NCI-H748 treated with DMSO at 0.1 percent for 48 hours (cell line): ENCODE measurements at regions not wholly inside any gene's neighbourhood (a gene's known extent, or its start where the extent isn't known, plus 50 kb on each side); places are given as distances from the start of the nearest gene placed in this dataset.
"Not testable (repeated sequence)": the region's sequence is repeated elsewhere in the genome, so short reads cannot be mapped to it uniquely, and the experiment has no call there.

Source experiments
- DNase-seq: peaks from one replicate; lab custom pipeline; 2025; lab: John Stamatoyannopoulos, UW

DNA sequence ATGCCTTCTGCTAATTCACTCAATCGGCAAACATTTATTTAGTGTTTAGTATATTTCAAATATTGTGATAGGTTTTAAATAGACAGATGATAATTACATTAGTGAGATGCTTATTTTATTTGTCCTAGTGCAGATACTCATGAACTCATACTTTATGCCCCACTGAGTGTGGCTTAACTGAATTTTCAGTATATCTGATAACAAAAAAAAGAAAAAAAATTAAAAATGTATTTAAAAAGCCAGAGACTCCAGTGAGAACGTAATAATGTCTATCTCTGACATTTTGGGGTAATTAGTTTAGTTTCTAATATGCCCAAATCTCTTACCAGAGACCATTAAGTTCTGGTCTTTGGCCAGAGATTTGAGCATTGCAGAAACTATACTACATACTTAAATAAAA is 332.6 kb upstream of the CHORDC1 start:
- no peak for DNase-seq

DNA sequence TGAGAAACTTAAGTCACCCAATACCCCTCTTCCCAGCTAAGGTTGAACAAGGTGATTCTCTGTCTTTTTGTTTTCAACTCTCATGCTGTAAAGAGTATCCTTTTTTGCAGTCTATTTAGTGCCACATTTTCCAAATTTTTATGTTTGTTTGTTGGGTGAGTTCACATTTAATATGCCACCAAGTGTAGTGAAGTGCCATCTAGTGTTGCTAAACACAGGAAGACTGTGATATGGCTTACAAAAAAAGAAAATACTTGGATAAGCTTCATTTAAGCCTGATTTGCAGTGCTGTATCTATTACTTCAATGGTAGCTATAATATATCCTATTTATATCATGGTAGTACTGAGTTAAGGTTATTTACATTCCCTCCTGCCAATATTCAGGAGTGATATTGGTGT is 319.2 kb upstream of the CHORDC1 start:
- DNase-seq: no peak

DNA sequence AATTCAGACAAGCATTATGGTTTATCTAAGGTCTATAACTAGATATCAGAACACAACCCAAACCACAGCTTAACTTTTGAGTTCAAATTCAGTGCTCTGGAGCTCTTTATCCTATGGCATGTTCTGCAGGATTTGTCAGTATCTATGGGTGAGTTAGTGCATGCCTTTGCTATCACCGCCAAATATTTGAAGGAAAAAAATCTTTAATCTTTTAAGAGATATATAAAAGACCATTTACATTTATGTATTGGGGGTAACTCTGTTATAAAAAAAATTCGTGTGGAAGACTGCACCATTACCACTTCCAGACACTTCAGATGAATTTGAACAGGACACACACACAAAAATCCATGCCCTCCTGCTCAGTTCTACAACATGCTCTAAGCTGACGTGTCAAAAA is 313.5 kb upstream of the CHORDC1 start:
- DNase-seq: no peak

DNA sequence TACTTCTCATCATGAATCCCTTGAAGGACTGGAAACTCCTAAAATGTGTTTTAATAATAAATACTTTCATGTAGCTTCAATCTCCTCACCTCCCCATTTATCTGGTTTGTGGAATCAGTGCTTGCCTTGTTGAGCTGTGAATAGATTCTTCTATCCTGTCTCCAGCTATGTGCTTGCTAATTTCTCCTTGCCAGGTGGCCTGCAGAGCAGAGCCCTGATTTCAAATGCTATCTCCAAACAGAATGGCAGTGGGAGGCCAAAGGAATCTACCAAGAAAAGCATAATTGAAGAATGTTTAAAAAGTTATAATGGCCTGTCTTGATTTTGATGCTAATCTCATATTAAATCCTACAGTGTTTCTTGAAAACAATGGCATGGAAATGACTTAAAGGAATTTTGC is 309.3 kb upstream of the CHORDC1 start:
- DNase-seq: no peak

DNA sequence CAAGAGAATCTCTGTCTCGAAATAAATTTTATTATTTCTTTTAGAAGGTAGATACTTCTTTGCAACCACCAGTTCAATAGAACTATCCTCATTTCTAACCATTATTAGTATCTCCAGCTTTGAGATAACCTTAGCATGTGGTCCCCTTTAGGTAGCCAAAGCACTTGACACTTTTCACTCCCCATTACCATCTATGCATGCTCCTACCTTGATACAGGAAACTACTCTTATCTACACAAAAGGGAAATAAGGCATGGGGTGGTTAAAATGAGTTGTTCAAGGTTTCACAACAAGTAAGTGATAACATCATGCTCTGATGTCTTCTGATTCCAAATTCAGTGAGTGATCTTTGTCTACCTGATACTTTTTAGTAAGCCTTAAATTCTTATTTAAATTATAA is 308.2 kb upstream of the CHORDC1 start:
- DNase-seq: no peak

- no peak for DNase-seq
Measured at GRCh38 chr11:90525962-90526361, 303.1 kb upstream of the CHORDC1 start.

DNA sequence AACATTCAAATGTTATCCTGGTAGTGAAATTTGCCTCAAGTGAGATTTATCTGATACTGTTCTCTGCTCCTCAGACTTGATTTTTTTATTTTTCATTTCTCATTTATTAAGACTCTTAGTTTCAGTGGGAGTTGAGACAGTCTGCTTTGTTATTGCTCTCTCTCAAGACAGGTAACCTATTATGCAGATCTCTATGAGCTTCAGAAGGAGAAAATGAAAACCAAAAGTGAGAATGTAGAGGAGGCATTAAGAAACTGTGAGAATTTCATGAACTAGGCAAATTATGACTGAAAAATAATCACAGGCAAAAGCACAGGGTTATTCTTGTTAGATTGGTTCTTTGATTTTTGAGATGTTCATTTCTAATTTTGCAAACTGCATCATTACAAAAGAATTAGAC is 290.0 kb upstream of the CHORDC1 start:
- no peak for DNase-seq

GRCh38 chr11:90510839-90511238 is 288.0 kb upstream of the CHORDC1 start:
- no peak for DNase-seq

DNA sequence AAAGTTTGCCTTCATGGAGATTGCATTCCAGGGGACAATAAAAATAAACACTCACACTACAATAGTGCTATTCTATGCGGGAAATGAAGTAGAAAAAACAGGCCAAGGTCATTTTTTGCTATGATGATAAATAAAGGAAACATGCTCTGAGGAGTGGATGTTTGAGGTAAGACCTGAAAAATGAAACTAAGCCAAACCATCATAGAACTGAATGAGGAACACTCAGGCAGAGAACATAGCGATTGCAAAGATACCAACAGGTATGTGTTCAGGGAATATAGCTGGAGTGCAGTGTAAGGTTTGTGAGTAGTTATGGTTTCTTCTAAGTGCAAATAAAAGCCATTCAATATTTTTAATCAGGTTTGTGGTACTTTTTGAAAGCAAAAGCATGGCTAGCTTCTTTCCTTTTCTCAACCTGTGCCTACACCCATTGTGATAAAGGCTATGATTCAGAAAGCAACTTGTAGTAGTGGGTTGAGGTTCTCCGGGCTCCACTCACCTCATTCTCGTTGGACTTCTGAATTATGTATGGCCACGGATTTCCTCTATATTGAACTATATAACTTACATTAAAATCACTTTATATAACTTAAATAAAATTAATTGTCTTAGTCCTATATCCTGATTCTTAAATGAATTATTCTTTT is 278.2 kb upstream of the CHORDC1 start:
- DNase-seq: no peak

DNA sequence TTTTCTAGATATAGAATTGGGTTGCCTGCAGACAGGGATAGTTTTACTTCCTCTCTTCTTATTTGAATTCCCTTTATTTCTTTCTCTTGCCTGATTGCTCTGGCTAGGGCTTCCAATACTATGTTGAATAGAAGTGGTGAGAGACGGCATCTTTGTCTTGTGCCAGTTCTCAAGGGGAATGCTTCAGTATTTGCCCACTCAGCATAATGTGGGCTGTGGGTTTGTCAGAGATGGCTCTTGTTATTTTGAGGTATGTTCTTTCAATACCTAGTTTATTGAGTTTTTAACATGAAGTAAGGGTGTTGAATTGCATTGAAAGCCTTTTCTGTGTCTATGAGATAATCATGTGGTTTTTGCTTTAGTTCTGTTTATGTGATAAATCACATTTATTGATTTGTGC is 273.9 kb upstream of the CHORDC1 start:
- DNase-seq: no peak

- no peak for DNase-seq
Measured at GRCh38 chr11:90493379-90493778, 270.5 kb upstream of the CHORDC1 start.

GRCh38 chr11:90491466-90491865 is 268.6 kb upstream of the CHORDC1 start:
- DNase-seq: no peak

DNA sequence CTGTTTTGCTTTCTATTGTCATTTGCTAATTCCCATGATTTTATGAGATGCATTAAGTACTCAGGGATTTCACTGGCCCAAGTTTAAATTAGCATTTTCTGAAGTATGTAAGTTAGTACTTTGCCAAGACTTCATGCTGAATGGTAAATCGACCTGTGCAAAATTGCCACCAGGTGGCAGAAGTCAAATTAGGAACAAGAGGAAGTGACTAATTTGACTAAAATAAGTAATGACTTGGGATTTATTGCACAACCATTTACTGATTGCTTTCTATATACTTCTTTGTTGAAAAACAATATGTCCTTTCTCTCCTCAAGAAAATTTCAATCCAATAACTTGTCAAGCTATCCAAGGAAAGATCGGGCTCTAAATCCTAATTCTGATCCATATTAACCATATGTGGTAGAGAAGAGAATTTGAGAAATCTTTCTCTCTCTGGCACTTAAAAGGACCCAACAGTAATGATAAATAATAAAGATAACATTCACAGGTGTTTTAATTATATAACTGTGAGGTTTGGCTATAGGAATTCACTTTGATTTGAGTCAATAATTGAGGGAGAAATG is 253.7 kb upstream of the CHORDC1 start:
- DNase-seq: peak; percentile 25

GRCh38 chr11:90468923-90469322 is 246.1 kb upstream of the CHORDC1 start:
- DNase-seq: no peak

GRCh38 chr11:90465553-90465952 is 242.7 kb upstream of the CHORDC1 start:
- DNase-seq: no peak

GRCh38 chr11:90455347-90455920 is 232.6 kb upstream of the CHORDC1 start:
- not testable (repeated sequence) for DNase-seq

DNA sequence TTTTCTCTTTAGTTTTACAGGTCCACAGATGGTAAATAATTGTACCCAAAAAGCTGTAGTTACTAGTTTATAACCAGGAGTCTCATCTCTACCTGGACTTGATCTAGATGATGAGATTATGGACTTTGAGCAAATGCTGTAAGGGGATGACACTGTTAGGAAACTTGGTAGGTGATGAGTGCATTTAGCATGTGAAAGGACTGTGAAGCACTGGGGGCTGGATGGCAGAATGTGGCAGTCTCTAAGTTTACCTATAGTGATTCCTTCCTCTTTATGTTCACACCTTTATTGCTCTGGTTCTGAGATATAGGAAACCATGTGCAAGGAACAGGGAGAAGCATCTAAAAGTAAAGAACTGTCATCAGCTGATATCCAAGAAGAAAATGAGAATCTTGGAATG is 230.7 kb upstream of the CHORDC1 start:
- DNase-seq: no peak

DNA sequence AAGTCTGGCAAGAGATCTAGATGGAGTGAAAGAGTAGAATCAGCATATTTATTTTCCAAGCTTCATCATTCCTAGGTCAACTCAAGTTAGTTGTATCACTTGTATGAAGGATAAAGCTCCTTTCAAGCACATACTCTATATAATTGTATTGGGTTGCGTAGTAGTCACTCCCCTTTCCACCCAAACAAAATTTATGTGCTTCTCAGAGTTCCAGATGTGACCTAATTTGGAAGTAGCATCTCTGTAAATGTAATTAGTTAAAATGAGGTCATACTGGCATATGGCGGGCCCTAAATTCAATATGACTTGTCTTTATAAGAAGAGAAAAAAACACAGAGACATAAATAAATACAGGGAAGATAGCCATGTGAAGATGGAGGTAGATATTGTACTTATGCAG is 226.8 kb upstream of the CHORDC1 start:
- DNase-seq: no peak

DNA sequence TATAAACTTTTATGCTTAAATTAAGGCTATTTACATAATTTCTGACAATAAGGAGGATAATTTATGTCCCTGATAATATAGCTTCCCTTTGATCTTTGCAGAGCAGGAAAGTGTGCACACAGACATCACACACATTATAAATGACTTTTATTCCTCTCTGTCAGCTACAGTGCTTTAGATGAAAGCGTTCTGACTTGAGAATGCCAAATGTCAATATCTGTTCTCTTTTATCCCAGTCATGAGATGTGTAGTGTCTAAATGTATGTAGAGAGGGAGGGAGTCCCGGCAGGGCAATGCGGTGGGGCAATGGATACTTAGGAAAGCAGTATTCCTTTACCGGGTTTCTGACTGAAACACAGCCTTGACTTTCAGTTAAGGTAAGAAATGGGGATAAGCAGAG is 225.4 kb upstream of the CHORDC1 start:
- no peak for DNase-seq

GRCh38 chr11:90447618-90448017 is 224.8 kb upstream of the CHORDC1 start:
- DNase-seq: no peak

DNA sequence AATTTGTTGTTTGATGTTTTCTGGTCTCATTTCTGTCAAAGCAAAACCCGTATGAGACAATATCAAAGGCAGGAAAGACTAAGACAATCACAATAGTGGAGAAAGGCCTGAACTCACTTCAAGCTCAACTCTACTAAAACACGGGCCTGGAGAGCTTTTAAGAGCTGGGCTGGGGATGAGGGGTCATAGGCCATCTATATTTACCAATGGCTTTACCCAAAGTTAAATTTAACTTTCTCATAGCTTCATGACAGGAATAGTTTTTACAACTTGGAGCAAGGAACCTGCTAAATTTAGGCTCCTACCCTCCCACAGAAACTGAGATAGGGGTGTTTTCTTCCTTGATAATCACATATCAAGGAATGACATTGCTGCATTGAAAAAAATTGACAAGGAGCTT is 223.4 kb upstream of the CHORDC1 start:
- DNase-seq: no peak

DNA sequence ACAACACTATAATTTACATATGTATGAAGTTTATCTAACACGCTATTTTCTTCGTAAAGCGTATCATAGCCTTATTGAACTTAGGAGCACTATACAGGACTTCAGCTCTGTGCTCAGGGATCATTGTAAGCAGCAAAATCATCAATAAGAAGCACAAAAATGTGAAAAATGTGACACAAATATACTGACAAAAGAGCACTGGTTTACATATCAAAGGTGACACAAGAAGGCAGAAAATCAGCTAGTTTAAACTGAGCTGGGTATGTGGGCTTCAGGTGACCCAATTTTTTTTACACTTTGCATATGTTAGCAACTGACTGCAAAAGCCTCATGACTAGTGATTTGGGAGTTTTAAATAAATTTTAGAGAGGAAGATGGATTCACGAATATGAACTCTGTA is 215.2 kb upstream of the CHORDC1 start:
- DNase-seq: no peak

GRCh38 chr11:90434858-90435257 is 212.0 kb upstream of the CHORDC1 start:
- DNase-seq: no peak

DNA sequence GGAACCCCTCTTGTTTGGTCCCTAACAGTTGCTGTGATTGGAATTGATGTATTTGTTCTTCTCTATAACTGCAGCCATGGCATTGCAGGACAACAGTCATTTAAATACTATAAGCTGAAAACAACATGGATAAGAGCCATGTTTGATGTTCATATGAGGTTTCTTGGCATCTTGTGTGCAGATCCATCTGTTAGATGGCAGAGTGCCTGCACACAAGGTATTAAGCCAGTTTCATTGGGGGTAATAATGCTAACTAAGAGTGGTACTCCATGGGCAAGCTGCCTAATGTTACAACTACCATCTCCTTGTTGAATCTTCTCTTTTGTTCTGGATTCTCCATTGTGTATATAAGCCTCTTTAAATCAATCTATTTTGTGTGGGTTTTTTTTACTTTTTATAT is 206.0 kb upstream of the CHORDC1 start:
- DNase-seq: no peak
